ENCODE measurements at regions not wholly inside any gene's neighbourhood (a gene's known extent, or its start where the extent isn't known, plus 50 kb on each side); places are given as distances from the start of the nearest gene placed in this dataset.
A peak's percentile ranks its signal among the peaks of the same experiment; 100 is the strongest.

- no peak for DNase-seq (ENCODE audit: low read depth)
Observed at GRCh38 chr4:35952751-35953150, 291.6 kb downstream of the ARAP2 start.

GRCh38 chr4:35963383-35963782 is 280.9 kb downstream of the ARAP2 start:
- DNase-seq (ENCODE audit: low read depth): no peak

- DNase-seq (ENCODE audit: low read depth): no peak
Observed at GRCh38 chr4:35963974-35964515, 280.3 kb downstream of the ARAP2 start.

- no peak for DNase-seq (ENCODE audit: low read depth)
Observed at GRCh38 chr4:35965300-35965699, 279.0 kb downstream of the ARAP2 start.

- DNase-seq (ENCODE audit: low read depth): no peak
Observed at GRCh38 chr4:35966566-35966965, 277.7 kb downstream of the ARAP2 start.

GRCh38 chr4:35970366-35970960 is 273.9 kb downstream of the ARAP2 start:
- DNase-seq (ENCODE audit: low read depth): peak; percentile 6

GRCh38 chr4:35972814-35973213 is 271.5 kb downstream of the ARAP2 start:
- no peak for DNase-seq (ENCODE audit: low read depth)

- no peak for DNase-seq (ENCODE audit: low read depth)
Observed at GRCh38 chr4:35975617-35976355, 268.5 kb downstream of the ARAP2 start.

GRCh38 chr4:35978551-35978950 is 265.8 kb downstream of the ARAP2 start:
- no peak for DNase-seq (ENCODE audit: low read depth)

- DNase-seq (ENCODE audit: low read depth): no peak
Observed at GRCh38 chr4:35982318-35982717, 262.0 kb downstream of the ARAP2 start.

GRCh38 chr4:35986537-35986936 is 257.8 kb downstream of the ARAP2 start:
- DNase-seq (ENCODE audit: low read depth): no peak

GRCh38 chr4:35993606-35994005 is 250.7 kb downstream of the ARAP2 start:
- DNase-seq (ENCODE audit: low read depth): no peak

GRCh38 chr4:36000941-36001557 is 243.3 kb downstream of the ARAP2 start:
- DNase-seq (ENCODE audit: low read depth): no peak

- no peak for DNase-seq (ENCODE audit: low read depth)
Observed at GRCh38 chr4:36003051-36003450, 241.3 kb downstream of the ARAP2 start.

GRCh38 chr4:36004204-36004851 is 240.0 kb downstream of the ARAP2 start:
- no peak for DNase-seq (ENCODE audit: low read depth)

GRCh38 chr4:36006226-36006625 is 238.1 kb downstream of the ARAP2 start:
- no peak for DNase-seq (ENCODE audit: low read depth)

- no peak for DNase-seq (ENCODE audit: low read depth)
Observed at GRCh38 chr4:36010397-36010929, 233.9 kb downstream of the ARAP2 start.

- DNase-seq (ENCODE audit: low read depth): no peak
Observed at GRCh38 chr4:36011381-36011780, 232.9 kb downstream of the ARAP2 start.

GRCh38 chr4:36012503-36012902 is 231.8 kb downstream of the ARAP2 start:
- no peak for DNase-seq (ENCODE audit: low read depth)

GRCh38 chr4:36013206-36013605 is 231.1 kb downstream of the ARAP2 start:
- DNase-seq (ENCODE audit: low read depth): no peak

Data from activated T-cell treated with anti-CD3 and anti-CD28 coated beads for 48 hours (primary cell).